Parathyroid adenoma (tissue), 2 donors: ENCODE measurements at regions not wholly inside any gene's neighbourhood (a gene's known extent, or its start where the extent isn't known, plus 50 kb on each side); places are given as distances from the start of the nearest gene placed in this dataset.

Experiments
- H2AFZ ChIP-seq: fragments of 300-600 bp; sonication (generic); one replicate; pipeline ENCODE4 v1.7.0; 2017; ENCODE audit warnings: antibody characterized with exemption, mild to moderate bottlenecking
- H3K27ac ChIP-seq: fragments of 300-600 bp; sonication (generic); one replicate; pipeline ENCODE4 v1.7.0; 2017
- H3K27me3 ChIP-seq: fragments of 300-600 bp; sonication (generic); one replicate; pipeline ENCODE4 v1.7.0; 2017; ENCODE audit warnings: low read length; ENCODE audit not compliant: control insufficient read depth, insufficient read depth
- H3K36me3 ChIP-seq: fragments of 300-600 bp; sonication (generic); one replicate; pipeline ENCODE4 v1.7.0; 2017; ENCODE audit warnings: low read length; ENCODE audit not compliant: control insufficient read depth, insufficient read depth
- H3K4me1 ChIP-seq: fragments of 300-600 bp; sonication (generic); one replicate; pipeline ENCODE4 v1.7.0; 2017; ENCODE audit warnings: control low read depth
- H3K4me2 ChIP-seq: fragments of 300-600 bp; sonication (generic); one replicate; pipeline ENCODE4 v1.7.0; 2017; ENCODE audit warnings: low read length
- H3K4me3 ChIP-seq: fragments of 300-600 bp; sonication (generic); one replicate; pipeline ENCODE4 v1.7.0; 2017; ENCODE audit warnings: low read depth, low read length
- H3K79me2 ChIP-seq: fragments of 300-600 bp; sonication (generic); one replicate; pipeline ENCODE4 v1.7.0; 2017; ENCODE audit warnings: control low read depth
- H3K9ac ChIP-seq: fragments of 300-600 bp; sonication (generic); one replicate; pipeline ENCODE4 v1.7.0; 2017; ENCODE audit warnings: mild to moderate bottlenecking
- H3K9me3 ChIP-seq: fragments of 300-600 bp; sonication (generic); one replicate; pipeline ENCODE4 v1.7.0; 2017; ENCODE audit warnings: low read length; ENCODE audit not compliant: control insufficient read depth
- CTCF ChIP-seq: fragments of 300-600 bp; sonication (generic); IDR thresholded peaks from one replicate; pipeline ENCODE4 v1.7.0; 2017; ENCODE audit warnings: antibody characterized with exemption, mild to moderate bottlenecking
- donor health status: primary hyperparathyroidism.

- Histone ChIP-seq H3K9me3 (no peaks in the 10 kb centered on the region), H3K4me3 (no peak overlapping the region)
These were observed 823.2 kb downstream of the SLC6A15 start for GRCh38 chr12:84089356-84089755.

GRCh38 chr12:84085046-84085445, 827.6 kb downstream of the SLC6A15 start:
- no peak overlapping the region for H2AFZ ChIP-seq
- H3K79me2 ChIP-seq = no peaks in the 10 kb centered on the region

More at GRCh38 chr12:84089356-84089755, 823.2 kb downstream of the SLC6A15 start:
- no peak for TF ChIP-seq CTCF
- no peak overlapping the region for H2AFZ ChIP-seq
- no peaks in the 10 kb centered on the region for H3K4me1 ChIP-seq
- no peak overlapping the region for H3K4me2 ChIP-seq
- no peak overlapping the region for H3K9ac ChIP-seq
- H3K27ac ChIP-seq = no peak overlapping the region
- no peaks in the 10 kb centered on the region for H3K79me2 ChIP-seq
- H3K36me3 ChIP-seq = no peaks in the 10 kb centered on the region
- H3K27me3 ChIP-seq = no peaks in the 10 kb centered on the region

GRCh38 chr12:84079626-84080025, 833.0 kb downstream of the SLC6A15 start:
- Histone ChIP-seq H3K27ac (no peak overlapping the region), H3K27me3 (no peaks in the 10 kb centered on the region), H3K4me1 (no peaks in the 10 kb centered on the region), H3K9me3 (no peaks in the 10 kb centered on the region), H3K79me2 (no peaks in the 10 kb centered on the region), H3K4me2 (no peak overlapping the region), H3K36me3 (no peaks in the 10 kb centered on the region), H2AFZ (no peak overlapping the region), H3K9ac (no peak overlapping the region), H3K4me3 (no peak overlapping the region)
- no peak for TF ChIP-seq CTCF

More at GRCh38 chr12:84085046-84085445, 827.6 kb downstream of the SLC6A15 start:
- Histone ChIP-seq H3K4me2 (no peak overlapping the region), H3K4me1 (no peaks in the 10 kb centered on the region), H3K9ac (no peak overlapping the region), H3K9me3 (no peaks in the 10 kb centered on the region), H3K27me3 (no peaks in the 10 kb centered on the region), H3K27ac (no peak overlapping the region), H3K36me3 (no peaks in the 10 kb centered on the region), H3K4me3 (no peak overlapping the region)
- TF ChIP-seq CTCF = no peak

GRCh38 chr12:84077679-84078078, 834.9 kb downstream of the SLC6A15 start:
- Histone ChIP-seq H3K27me3 (no peaks in the 10 kb centered on the region), H3K4me1 (no peaks in the 10 kb centered on the region), H3K27ac (no peak overlapping the region), H3K9me3 (no peaks in the 10 kb centered on the region), H3K4me2 (no peak overlapping the region), H3K9ac (no peak overlapping the region), H3K36me3 (no peaks in the 10 kb centered on the region), H2AFZ (no peak overlapping the region), H3K79me2 (no peaks in the 10 kb centered on the region), H3K4me3 (no peak overlapping the region)
- TF ChIP-seq CTCF = no peak

- no peaks in the 10 kb centered on the region for H3K9me3 ChIP-seq
- H3K4me3 ChIP-seq = no peak overlapping the region
- no peak for TF ChIP-seq CTCF
- no peaks in the 10 kb centered on the region for H3K79me2 ChIP-seq
- no peak overlapping the region for H3K4me2 ChIP-seq
- no peak overlapping the region for H3K27ac ChIP-seq
- H3K27me3 ChIP-seq = no peaks in the 10 kb centered on the region
- H3K36me3 ChIP-seq = no peaks in the 10 kb centered on the region
- no peaks in the 10 kb centered on the region for H3K4me1 ChIP-seq
- H3K9ac ChIP-seq = no peak overlapping the region
- no peak overlapping the region for H2AFZ ChIP-seq
These were observed 836.6 kb downstream of the SLC6A15 start for GRCh38 chr12:84075991-84076390.
